ENCODE measurements at regions not wholly inside any gene's neighbourhood (a gene's known extent, or its start where the extent isn't known, plus 50 kb on each side); places are given as distances from the start of the nearest gene placed in this dataset.

- Histone ChIP-seq H3K9me2 (replicated peaks; ENCODE audit: insufficient read depth, low read length) (no peaks in the 10 kb centered on the region), H3K36me3 (ENCODE audit: low read length) (no peaks in the 10 kb centered on the region), H3K4me3 (ENCODE audit: insufficient read depth, low read length, poor library complexity, severe bottlenecking) (no peak overlapping the region), H2AFZ (ENCODE audit: low read depth, low read length, severe bottlenecking) (no peak overlapping the region), H4K20me1 (ENCODE audit: low read depth, low read length) (no peaks in the 10 kb centered on the region), H3K79me2 (ENCODE audit: insufficient read depth, low read length) (no peaks in the 10 kb centered on the region), H3K27me3 (ENCODE audit: low read length) (no peaks in the 10 kb centered on the region), H3K27ac (ENCODE audit: low read depth, low read length) (no peak overlapping the region), H3F3A (ENCODE audit: insufficient read depth) (no peaks in the 10 kb centered on the region), H3K9ac (ENCODE audit: low read length) (no peak overlapping the region), H3K9me3 (ENCODE audit: insufficient read depth, low read length) (no peaks in the 10 kb centered on the region), H3K4me2 (ENCODE audit: low read depth, low read length, poor library complexity, severe bottlenecking) (no peak overlapping the region)
- TF ChIP-seq EZH2phosphoT487 (conservative IDR thresholded peaks at IDR 0.05; ENCODE audit: low read length): no peak
- TF ChIP-seq CTCF (IDR thresholded peaks at IDR 0.05; ENCODE audit: insufficient read depth, low read length, poor library complexity, severe bottlenecking): no peak
Observed at GRCh38 chr20:61109221-61109805, 142.7 kb upstream of the CDH4 start.

DNA sequence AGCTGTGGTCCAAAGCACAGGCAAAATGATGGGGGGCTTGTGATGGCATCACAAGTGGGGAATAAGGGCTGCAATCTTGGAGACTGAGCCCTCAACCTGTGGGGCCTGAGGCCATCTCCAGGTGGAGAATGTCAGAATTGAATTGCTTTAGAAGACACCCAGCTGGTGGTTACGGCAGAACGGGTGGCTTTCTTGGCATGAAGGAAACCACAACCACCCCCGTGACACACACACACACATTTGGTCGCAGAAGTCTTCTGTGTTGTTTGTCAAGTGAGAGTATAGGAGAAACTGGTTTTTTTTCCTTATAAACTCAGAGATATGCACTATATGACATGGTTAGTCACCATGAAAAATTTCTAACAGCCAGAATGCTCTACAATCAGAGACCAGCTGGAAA, 139.5 kb upstream of the CDH4 start:
- no peak overlapping the region for H3K4me2 ChIP-seq (ENCODE audit: low read depth, low read length, poor library complexity, severe bottlenecking)

GRCh38 chr20:61113731-61114130, 138.3 kb upstream of the CDH4 start:
- no peak overlapping the region for H3K4me3 ChIP-seq (ENCODE audit: insufficient read depth, low read length, poor library complexity, severe bottlenecking)
- H3K9ac ChIP-seq (ENCODE audit: low read length): no peak overlapping the region
- H3K9me2 ChIP-seq (replicated peaks; ENCODE audit: insufficient read depth, low read length): no peaks in the 10 kb centered on the region
- no peak overlapping the region for H3K4me2 ChIP-seq (ENCODE audit: low read depth, low read length, poor library complexity, severe bottlenecking)
- no peak for TF ChIP-seq EZH2phosphoT487 (conservative IDR thresholded peaks at IDR 0.05; ENCODE audit: low read length)
- no peak for TF ChIP-seq CTCF (IDR thresholded peaks at IDR 0.05; ENCODE audit: insufficient read depth, low read length, poor library complexity, severe bottlenecking)
- no peak overlapping the region for H2AFZ ChIP-seq (ENCODE audit: low read depth, low read length, severe bottlenecking)
- no peaks in the 10 kb centered on the region for H3K9me3 ChIP-seq (ENCODE audit: insufficient read depth, low read length)
- no peaks in the 10 kb centered on the region for H3K79me2 ChIP-seq (ENCODE audit: insufficient read depth, low read length)
- no peaks in the 10 kb centered on the region for H3K27me3 ChIP-seq (ENCODE audit: low read length)
- H4K20me1 ChIP-seq (ENCODE audit: low read depth, low read length): no peaks in the 10 kb centered on the region
- no peaks in the 10 kb centered on the region for H3K36me3 ChIP-seq (ENCODE audit: low read length)
- H3K27ac ChIP-seq (ENCODE audit: low read depth, low read length): no peak overlapping the region
- H3F3A ChIP-seq (ENCODE audit: insufficient read depth): no peaks in the 10 kb centered on the region

More for the DNA sequence above, 139.5 kb upstream of the CDH4 start:
- no peaks in the 10 kb centered on the region for H3K79me2 ChIP-seq (ENCODE audit: insufficient read depth, low read length)
- H3K9me2 ChIP-seq (replicated peaks; ENCODE audit: insufficient read depth, low read length): no peaks in the 10 kb centered on the region
- no peaks in the 10 kb centered on the region for H3K27me3 ChIP-seq (ENCODE audit: low read length)
- no peak overlapping the region for H3K4me3 ChIP-seq (ENCODE audit: insufficient read depth, low read length, poor library complexity, severe bottlenecking)
- no peaks in the 10 kb centered on the region for H4K20me1 ChIP-seq (ENCODE audit: low read depth, low read length)
- H3K36me3 ChIP-seq (ENCODE audit: low read length): no peaks in the 10 kb centered on the region
- TF ChIP-seq CTCF (IDR thresholded peaks at IDR 0.05; ENCODE audit: insufficient read depth, low read length, poor library complexity, severe bottlenecking) (no peak), EZH2phosphoT487 (conservative IDR thresholded peaks at IDR 0.05; ENCODE audit: low read length) (no peak)
- H3F3A ChIP-seq (ENCODE audit: insufficient read depth): no peaks in the 10 kb centered on the region
- no peaks in the 10 kb centered on the region for H3K9me3 ChIP-seq (ENCODE audit: insufficient read depth, low read length)
- no peak overlapping the region for H2AFZ ChIP-seq (ENCODE audit: low read depth, low read length, severe bottlenecking)
- H3K9ac ChIP-seq (ENCODE audit: low read length): no peak overlapping the region
- no peak overlapping the region for H3K27ac ChIP-seq (ENCODE audit: low read depth, low read length)
